GM12872 (cell line): ENCODE measurements at regions not wholly inside any gene's neighbourhood (a gene's known extent, or its start where the extent isn't known, plus 50 kb on each side); places are given as distances from the start of the nearest gene placed in this dataset.

Source experiments
- CTCF ChIP-seq: IDR thresholded peaks from 3 replicates; pipeline ENCODE4 v1.5.1; 2011; ENCODE audit warnings: low read depth, mild to moderate bottlenecking, low read length, moderate library complexity; ENCODE audit not compliant: insufficient read depth

- no peak for TF ChIP-seq CTCF
Observed at GRCh38 chr5:23402585-23402984, 104.8 kb upstream of the PRDM9 start.

GRCh38 chr5:23400951-23401350, 106.5 kb upstream of the PRDM9 start:
- no peak for TF ChIP-seq CTCF

- no peak for TF ChIP-seq CTCF
Observed at GRCh38 chr5:23396346-23396745, 111.1 kb upstream of the PRDM9 start.

- no peak for TF ChIP-seq CTCF
Observed at GRCh38 chr5:23389291-23390101, 117.9 kb upstream of the PRDM9 start.

- no peak for TF ChIP-seq CTCF
Observed at GRCh38 chr5:23385036-23385435, 122.4 kb upstream of the PRDM9 start.

- no peak for TF ChIP-seq CTCF
Observed at GRCh38 chr5:23372177-23372576, 135.2 kb upstream of the PRDM9 start.

- TF ChIP-seq CTCF: no peak
Observed at GRCh38 chr5:23368393-23368792, 139.0 kb upstream of the PRDM9 start.

- no peak for TF ChIP-seq CTCF
Observed at GRCh38 chr5:23367874-23368273, 139.5 kb upstream of the PRDM9 start.
